ENCODE measurements at regions not wholly inside any gene's neighbourhood (a gene's known extent, or its start where the extent isn't known, plus 50 kb on each side); places are given as distances from the start of the nearest gene placed in this dataset.

DNA sequence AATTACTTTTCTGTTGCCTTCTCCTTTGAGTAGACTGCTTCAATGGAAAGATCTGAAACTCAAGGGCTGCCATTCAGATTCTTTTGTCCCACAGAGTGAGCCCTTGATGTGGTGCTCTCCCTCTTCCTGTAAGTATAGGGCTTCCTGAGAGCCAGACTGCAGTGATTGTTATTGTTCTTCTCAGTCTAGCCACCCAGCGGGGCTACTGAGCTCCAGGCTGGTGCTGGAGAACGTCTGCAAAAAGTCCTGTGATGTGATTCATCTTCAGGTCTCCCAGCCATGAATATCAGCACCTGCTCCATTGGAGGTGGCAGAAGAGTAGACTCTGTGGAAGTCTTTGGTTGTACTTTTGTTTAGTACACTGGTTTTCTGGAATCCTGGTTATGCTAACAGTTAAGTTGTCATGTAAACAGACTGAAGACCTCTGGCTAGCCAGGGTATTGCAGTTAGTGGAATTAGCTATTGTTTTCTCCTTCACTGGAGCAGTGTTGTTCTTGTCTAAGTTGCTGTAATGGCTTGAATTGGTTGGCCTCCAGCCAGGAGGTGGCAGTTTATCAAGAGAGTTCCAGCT, 240.9 kb downstream of the COL12A1 start:
- Histone ChIP-seq H3K4me1 (replicated peaks) (no peaks in the 10 kb centered on the region), H3K36me3 (no peaks in the 10 kb centered on the region), H3K9me3 (no peaks in the 10 kb centered on the region), H3K27me3 (replicated peaks; ENCODE audit: insufficient read depth) (no peaks in the 10 kb centered on the region), H3K4me3 (no peak overlapping the region), H3K27ac (no peak overlapping the region)
- 85% methylated on average over 2 of the region's 2 CpGs for WGBS
- TF ChIP-seq POLR2A (IDR thresholded peaks at IDR 0.05) (no peak), POLR2AphosphoS5 (IDR thresholded peaks at IDR 0.05) (no peak), CTCF (IDR thresholded peaks at IDR 0.05) (no peak)
- no peak for DNase-seq (ENCODE audit: low spot score)
- intact Hi-C loops (cut with DNase I): no loop called here

DNA sequence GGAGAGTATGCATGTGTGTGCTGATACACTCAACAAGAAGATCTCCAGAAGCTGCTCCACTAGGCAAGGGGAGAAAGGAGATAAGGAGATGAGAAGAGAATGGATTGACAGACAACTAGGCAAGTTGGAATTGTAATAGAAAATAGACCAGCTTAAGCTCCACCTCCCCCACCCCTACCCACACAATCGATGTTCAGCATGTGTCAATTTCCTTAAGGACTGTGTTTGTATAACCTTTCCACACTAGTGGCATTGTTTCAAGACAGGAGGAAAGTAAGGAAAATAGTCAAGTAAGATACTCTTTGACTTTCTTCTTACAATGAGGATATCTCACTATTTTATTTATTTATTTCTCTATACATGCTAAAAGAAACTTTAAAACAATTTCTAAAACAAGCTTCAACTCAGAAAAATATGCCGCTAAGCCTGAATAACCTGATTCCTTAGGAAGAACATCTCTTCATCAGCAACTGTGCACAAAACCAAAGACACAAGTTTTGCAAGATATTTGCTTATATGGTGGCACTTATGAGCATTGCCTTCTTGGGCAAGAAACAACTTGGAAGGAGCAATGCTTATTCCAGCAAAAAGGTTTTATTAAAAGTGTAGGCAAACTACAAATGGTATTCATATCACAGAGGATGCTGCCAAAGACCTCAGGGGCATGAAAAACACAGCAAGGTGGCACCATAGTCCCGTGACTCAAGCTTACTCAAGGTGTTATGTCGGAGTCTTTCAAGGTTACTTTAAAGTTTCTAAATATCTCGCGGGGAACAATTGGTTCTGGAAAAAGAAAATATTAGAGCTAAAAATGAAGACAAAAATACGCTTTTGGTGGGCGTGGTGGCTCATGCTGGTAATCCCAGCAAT, 249.1 kb downstream of the COL12A1 start:
- DNase-seq (ENCODE audit: low spot score): no peak
- no peak for TF ChIP-seq POLR2A (IDR thresholded peaks at IDR 0.05)
- TF ChIP-seq POLR2AphosphoS5 (IDR thresholded peaks at IDR 0.05): no peak
- TF ChIP-seq CTCF (IDR thresholded peaks at IDR 0.05): no peak
- intact Hi-C loops (cut with DNase I): no loop called here
- Histone ChIP-seq H3K4me1 (replicated peaks) (no peaks in the 10 kb centered on the region), H3K4me3 (no peak overlapping the region), H3K27ac (no peak overlapping the region), H3K9me3 (no peaks in the 10 kb centered on the region), H3K27me3 (replicated peaks; ENCODE audit: insufficient read depth) (no peaks in the 10 kb centered on the region), H3K36me3 (no peaks in the 10 kb centered on the region)
- WGBS: 84% methylated on average over 8 of the region's 8 CpGs

GRCh38 chr6:74953708-74954107, 252.1 kb downstream of the COL12A1 start:
- DNase-seq (ENCODE audit: low spot score): no peak
- Histone ChIP-seq H3K9me3 (no peaks in the 10 kb centered on the region), H3K4me1 (replicated peaks) (no peaks in the 10 kb centered on the region), H3K4me3 (no peak overlapping the region), H3K27me3 (replicated peaks; ENCODE audit: insufficient read depth) (no peaks in the 10 kb centered on the region), H3K36me3 (no peaks in the 10 kb centered on the region), H3K27ac (no peak overlapping the region)
- no peak for TF ChIP-seq POLR2AphosphoS5 (IDR thresholded peaks at IDR 0.05)
- no peak for TF ChIP-seq POLR2A (IDR thresholded peaks at IDR 0.05)
- TF ChIP-seq CTCF (IDR thresholded peaks at IDR 0.05): no peak
- intact Hi-C loops (cut with DNase I): no loop called here
- 88% methylated on average over 3 of the region's 3 CpGs for WGBS

DNA sequence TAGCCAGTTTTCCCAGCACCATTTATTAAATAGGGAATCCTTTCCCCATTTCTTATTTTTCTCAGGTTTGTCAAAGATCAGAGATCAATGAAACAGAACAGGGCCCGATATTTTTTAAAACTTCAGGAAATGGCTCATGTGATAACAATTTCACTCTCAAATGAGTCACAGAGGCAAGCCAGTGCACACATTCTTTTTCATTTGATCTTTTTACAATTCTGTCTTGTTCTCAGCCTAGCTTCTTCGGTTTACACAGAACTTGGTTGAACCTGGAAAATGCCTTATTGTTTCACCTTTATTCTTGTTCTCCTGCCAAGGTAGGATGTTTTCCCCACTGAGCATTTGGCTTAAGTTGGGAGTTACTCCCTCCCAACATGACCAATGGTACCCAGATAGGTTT, 258.9 kb downstream of the COL12A1 start:
- TF ChIP-seq POLR2A (IDR thresholded peaks at IDR 0.05) (no peak), CTCF (IDR thresholded peaks at IDR 0.05) (no peak), POLR2AphosphoS5 (IDR thresholded peaks at IDR 0.05) (no peak)

GRCh38 chr6:74942130-74942529, 263.7 kb downstream of the COL12A1 start:
- intact Hi-C loops (cut with DNase I): no loop called here
- Histone ChIP-seq H3K4me1 (replicated peaks) (no peaks in the 10 kb centered on the region), H3K9me3 (no peaks in the 10 kb centered on the region), H3K27me3 (replicated peaks; ENCODE audit: insufficient read depth) (no peaks in the 10 kb centered on the region), H3K4me3 (no peak overlapping the region), H3K27ac (no peak overlapping the region), H3K36me3 (peaks cover 0 to 2% of the 10 kb centered on the region in 2 donors)
- WGBS: 77% methylated on average over 3 of the region's 3 CpGs
- TF ChIP-seq POLR2A (IDR thresholded peaks at IDR 0.05) (no peak), CTCF (IDR thresholded peaks at IDR 0.05) (no peak), POLR2AphosphoS5 (IDR thresholded peaks at IDR 0.05) (no peak)
- DNase-seq (ENCODE audit: low spot score): no peak

More for the DNA sequence above, 258.9 kb downstream of the COL12A1 start:
- intact Hi-C loops (cut with DNase I): no loop called here
- Histone ChIP-seq H3K27me3 (replicated peaks; ENCODE audit: insufficient read depth) (no peaks in the 10 kb centered on the region), H3K36me3 (no peaks in the 10 kb centered on the region), H3K4me1 (replicated peaks) (no peaks in the 10 kb centered on the region), H3K9me3 (no peaks in the 10 kb centered on the region), H3K27ac (no peak overlapping the region), H3K4me3 (no peak overlapping the region)
- 39% methylated on average over 2 of the region's 2 CpGs for WGBS
- no peak for DNase-seq (ENCODE audit: low spot score)
